Loucy (cell line): ENCODE measurements at regions not wholly inside any gene's neighbourhood (a gene's known extent, or its start where the extent isn't known, plus 50 kb on each side); places are given as distances from the start of the nearest gene placed in this dataset.

Experiments
- EZH2phosphoT487 ChIP-seq: fragments of 200-600 bp; IDR thresholded peaks from 2 replicates; pipeline ENCODE4 v1.6.1; 2018; ENCODE audit warnings: antibody characterized with exemption, mild to moderate bottlenecking, moderate library complexity, borderline replicate concordance
- TF ChIP-seq, protein P1 (sequence below): fragments of 200-600 bp; sonication (generic); conservative IDR thresholded peaks from 2 replicates; pipeline ENCODE4 v1.5.1; 2014; ENCODE audit warnings: mild to moderate bottlenecking, antibody characterized with exemption, low read length

DNA sequence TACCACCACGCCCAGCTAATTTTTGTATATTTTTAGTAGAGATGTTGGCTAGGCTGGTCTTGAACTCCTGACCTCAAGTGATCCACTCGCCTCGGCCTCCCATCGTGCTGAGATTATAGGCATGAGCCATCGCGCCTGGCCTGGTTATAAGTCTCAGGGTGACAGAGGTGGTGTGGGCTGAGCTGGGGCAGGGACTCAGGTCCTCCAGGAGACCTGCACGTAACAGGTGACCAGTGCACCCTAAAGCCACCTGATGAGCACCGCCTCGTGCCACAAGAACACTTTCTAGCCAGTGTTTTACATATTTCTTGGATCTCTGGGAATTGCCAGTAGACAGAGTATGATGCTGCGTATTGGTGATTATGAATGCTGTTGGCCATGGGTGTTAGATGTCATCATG is 136.5 kb upstream of the CPM start:
- TF ChIP-seq, protein P1, sequence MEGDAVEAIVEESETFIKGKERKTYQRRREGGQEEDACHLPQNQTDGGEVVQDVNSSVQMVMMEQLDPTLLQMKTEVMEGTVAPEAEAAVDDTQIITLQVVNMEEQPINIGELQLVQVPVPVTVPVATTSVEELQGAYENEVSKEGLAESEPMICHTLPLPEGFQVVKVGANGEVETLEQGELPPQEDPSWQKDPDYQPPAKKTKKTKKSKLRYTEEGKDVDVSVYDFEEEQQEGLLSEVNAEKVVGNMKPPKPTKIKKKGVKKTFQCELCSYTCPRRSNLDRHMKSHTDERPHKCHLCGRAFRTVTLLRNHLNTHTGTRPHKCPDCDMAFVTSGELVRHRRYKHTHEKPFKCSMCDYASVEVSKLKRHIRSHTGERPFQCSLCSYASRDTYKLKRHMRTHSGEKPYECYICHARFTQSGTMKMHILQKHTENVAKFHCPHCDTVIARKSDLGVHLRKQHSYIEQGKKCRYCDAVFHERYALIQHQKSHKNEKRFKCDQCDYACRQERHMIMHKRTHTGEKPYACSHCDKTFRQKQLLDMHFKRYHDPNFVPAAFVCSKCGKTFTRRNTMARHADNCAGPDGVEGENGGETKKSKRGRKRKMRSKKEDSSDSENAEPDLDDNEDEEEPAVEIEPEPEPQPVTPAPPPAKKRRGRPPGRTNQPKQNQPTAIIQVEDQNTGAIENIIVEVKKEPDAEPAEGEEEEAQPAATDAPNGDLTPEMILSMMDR, result no peak
- no peak for TF ChIP-seq EZH2phosphoT487
